Ecto neural progenitor cell (in vitro differentiated cells): ENCODE measurements at regions not wholly inside any gene's neighbourhood (a gene's known extent, or its start where the extent isn't known, plus 50 kb on each side); places are given as distances from the start of the nearest gene placed in this dataset.

Source experiments
- DNase-seq: peaks from one replicate; pipeline ENCODE4 v3.0.0-alpha.2; 2018; ENCODE audit warnings: low spot score

GRCh38 chr7:7051206-7051877, 131.0 kb upstream of the C1GALT1 start:
- no peak for DNase-seq

GRCh38 chr7:7054252-7054830, 128.0 kb upstream of the C1GALT1 start:
- no peak for DNase-seq

DNA sequence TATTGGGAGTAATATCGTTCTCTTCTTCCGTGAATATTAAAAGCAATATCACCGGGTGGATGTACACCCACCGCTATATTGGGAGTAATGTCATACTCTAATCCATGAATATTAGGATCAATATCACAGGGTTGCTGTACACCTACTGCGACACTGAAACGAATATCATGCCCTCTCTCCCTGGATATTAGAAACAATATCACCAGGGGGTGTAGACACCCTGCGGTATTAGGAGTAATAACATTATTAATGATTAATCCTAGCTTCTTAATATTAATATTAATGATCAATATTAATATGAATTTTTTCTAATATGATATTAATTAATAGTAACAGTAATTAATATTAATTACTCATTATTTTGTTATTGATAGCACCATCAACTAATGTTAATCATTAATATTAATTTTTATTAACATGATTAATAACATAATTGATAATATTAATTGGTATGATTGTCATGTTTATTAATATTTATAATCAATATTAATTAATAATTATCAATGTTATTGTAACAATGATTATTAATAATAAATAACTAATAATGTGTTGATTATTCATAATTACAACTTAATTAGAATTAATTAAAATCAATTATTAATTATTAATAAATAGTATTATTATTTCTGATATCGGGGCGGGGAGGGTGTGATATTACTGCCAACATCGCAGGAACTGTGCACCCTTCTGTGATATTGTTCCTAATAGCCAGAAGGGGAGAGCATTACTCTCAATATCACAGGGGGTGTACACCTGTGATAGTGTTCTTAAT, 121.3 kb upstream of the C1GALT1 start:
- no peak for DNase-seq

DNA sequence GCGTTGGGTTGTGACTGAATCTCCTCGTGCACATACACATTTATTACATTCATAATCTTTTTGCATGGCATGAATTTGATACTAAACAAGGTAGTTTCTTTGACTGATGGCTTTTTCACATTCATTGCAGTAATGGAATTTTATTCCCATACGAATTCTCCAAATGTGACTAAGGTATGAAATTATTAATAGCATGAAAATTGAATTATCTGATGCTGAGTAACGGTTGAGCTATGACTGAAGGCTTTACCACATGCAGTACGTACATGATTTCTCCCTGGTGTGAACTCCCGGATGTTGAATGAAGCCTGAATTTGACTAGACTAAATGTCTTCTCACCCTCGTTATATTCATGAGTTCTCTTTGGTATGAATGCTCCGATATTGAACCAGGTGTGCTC, 104.4 kb upstream of the C1GALT1 start:
- no peak for DNase-seq

DNA sequence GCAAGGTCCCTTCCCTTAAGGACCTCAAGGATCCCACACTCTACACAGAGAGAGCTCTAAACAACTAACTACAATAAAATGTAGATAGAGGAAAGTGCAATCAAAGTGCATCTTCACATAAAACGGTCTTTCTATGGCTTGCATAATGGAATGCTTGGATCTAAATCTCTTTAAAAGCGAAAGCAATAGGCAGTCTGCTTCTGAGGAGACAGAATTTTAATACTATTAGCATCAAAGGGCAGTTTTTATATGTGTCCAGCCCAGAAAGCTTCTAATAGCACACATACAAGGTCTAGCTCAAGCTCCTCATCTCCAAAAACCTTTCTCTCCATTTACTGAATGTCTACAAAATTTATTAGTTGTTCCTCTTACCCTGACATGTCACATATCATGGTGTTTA, 101.5 kb upstream of the C1GALT1 start:
- no peak for DNase-seq

- no peak for DNase-seq
Observed at GRCh38 chr7:7090460-7090859, 91.9 kb upstream of the C1GALT1 start.

DNA sequence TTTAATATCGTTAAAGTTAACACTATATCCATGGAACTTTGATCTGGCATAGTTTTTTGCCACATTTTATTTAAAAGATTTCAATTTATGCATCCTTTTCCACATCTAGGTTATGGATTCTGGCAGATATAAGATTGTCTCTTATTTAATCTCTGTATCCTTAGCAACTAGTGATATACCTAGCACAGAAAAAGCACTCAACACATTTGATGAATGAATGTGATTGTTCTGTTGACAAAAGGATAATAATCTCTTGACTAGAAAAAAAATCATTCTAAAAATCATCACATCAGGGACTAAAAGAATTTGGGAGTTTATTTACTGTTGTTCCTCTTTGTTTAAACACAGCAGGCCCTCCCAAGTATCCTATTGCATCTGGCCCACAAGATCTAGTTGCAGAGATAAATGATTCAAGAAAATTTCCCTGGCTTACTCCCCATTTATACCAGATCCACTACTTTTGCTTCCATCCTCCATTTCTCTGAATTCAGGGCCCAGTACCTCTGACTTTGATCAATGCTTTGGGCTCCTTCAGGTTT, 84.0 kb upstream of the C1GALT1 start:
- no peak for DNase-seq

DNA sequence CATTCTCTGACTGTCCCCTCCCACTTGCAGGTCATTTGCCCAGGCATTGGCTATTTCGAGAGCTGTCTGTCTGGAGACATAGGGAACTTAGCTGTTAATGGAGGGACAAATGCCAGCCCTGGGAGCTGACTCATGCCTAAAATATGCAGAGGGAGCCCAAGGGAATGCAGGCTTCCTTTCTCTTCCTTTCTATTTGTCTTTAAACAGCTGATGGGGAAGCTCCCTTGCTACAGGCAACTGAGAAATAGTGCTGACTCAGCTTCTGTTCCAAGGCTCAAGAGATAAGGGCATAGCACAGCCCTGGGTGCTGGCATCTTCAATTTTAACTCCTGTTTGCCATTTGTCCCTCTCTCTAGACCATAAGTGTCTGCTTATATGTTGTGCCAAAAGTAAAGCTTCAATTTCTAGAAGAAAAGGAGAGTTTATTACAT, 82.7 kb upstream of the C1GALT1 start:
- DNase-seq, result peak; percentile 80

DNA sequence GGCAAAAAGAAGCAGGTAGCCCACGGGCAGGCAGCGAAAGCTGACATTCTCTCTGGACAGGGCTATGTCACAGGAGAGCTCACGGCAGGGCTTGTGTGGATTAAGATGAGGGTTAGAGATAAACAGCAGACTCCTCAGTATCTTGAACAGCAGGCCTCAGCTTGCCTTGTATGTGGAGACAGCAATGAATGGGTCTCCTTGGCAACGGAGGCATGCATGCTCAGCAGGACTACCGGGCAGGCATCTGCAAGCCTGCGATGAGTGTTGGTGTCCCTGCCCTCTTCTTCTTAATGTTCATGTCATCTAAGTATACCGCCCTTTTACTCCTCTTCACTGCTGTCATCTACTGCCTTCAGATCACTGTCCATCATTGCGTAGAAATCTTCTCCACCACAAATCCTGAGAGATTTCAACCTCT, 81.9 kb upstream of the C1GALT1 start:
- peak; percentile 67 for DNase-seq

DNA sequence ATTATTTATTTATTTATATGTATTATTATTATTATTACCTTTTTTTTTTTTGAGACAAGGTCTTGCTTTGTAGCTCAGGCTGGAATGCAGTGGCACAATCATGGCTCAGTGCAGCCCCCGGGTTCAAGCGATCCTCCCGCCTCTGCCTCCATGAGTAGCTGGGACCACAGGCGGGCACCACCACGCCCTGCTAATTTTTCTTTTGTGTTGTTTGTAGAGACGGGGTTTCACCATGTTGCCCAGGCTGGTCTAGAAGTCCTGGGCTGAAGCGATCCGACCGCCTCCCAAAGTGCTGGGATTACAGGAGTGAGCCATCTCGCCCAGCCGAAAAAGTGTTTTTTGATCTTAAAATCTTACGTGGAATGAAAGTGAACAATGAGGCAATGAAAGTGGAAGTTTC, 79.4 kb upstream of the C1GALT1 start:
- DNase-seq, result no peak

DNA sequence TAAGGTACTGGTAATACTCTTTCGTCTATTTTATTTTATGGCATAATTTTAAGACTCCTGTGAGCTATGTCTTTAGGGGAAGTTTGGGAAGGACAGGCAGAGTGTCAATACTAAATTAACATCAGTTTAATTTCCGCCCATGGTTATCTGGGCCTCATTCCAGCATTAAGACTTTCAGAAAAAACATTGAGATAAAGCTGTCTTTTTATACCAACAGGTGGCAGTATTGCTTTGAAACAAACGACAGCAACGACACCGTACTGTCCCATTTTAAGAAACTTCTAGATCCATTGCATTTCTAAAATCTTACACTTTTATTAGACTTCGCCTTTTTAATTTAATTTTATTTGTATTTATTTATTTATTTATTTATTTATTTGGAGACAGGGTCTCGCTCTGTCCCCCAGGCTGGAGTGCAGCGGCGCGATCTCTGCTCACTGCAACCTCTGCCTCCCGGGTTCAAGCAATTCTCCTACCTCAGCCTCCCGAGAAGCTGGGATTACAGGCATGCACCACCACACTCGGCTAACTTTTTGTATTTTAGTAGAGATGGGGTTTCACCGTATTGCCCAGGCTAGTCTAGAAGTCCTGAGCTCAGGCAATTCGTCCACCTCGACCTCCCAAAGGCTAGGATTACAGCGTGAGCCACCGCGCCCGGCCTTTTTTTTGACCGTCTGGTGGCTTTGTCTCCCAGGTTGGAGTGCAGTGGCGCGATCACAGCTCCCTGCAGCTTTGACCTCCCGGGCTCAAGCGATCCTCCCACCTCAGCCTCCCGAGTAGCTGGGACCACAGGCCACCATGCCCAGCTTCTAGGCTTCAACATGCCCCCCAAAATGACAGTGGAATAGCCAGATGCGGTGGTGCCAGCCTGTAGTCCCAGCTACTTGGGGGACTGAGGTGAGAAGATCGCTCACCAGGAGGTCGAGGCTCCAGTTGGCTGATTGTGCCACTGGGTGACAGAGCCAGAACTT, 78.7 kb upstream of the C1GALT1 start:
- no peak for DNase-seq

DNA sequence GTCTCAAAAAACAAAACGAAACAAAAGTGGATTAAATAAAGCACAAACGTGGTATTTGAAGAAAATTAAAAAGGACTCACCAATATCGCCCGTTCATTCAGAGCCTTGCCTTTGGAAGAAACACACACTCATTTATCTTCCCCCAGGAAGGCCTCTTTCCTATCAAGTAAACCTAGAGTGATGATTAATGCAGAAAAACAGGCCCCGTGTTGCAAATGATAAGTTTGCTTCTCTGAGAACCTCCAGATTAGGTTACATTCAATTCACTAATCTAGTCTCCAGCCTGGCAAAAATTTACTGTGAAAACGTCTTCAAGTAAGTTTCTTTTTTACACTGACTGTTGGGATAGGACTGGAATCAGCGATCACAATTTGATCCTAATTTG, 78.0 kb upstream of the C1GALT1 start:
- DNase-seq, result no peak

DNA sequence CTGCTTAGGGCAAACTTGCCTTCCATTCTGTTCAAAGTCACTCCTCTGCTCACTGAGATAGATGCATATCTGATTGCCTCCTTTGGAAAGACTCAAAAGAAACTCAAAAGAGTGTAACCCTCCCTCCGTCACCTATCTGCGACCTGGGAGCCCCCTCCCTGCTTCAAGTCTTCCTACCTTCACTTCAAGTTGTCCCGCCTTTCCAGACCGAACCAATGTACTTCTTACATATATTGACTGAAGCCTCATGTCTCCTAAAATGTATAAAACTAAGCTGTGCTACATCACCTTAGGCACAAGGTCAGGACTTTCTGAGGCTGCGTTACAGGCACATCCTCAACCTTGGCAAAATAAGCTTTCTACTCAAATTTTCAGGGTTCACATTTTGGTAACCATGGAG, 77.4 kb upstream of the C1GALT1 start:
- no peak for DNase-seq

GRCh38 chr7:7105800-7106582, 76.4 kb upstream of the C1GALT1 start:
- DNase-seq, result no peak

DNA sequence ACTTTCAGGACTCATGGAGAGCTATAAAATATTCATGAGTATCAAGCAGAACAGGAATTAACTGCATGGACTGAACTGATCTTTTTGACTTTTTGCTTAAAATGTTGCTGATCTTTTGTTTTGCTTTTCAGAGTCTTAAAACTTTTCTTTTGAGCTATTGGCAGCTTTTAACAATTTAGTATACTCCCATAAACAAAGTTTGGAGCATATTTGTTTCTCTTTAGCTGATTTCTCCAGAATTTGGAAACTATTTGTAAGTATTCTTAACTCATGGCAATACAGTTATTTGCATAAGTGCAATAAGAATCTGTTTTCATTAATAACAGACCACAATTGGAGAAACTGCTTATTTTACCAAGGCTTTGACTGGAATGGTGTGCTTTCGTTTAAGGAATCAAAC, 73.4 kb upstream of the C1GALT1 start:
- no peak for DNase-seq

DNA sequence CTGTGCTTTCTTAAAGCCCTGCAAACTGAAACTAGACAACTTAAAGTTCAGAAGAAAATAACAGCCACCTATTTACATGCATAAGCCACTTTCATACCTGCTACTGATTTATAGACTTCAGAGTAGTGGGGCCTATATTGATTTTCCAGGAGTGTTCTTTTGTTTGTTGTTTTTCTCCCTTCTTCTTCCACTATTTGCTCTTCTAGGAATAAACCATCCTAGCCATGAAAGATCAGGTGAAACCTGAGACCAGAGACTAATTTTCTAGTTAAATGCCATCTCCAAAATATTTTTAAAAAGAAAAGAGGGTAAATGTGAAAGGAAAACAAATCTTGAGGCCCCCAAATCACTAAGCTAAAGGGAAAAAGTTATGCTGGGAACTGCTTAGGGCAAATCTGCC, 72.4 kb upstream of the C1GALT1 start:
- DNase-seq, result no peak

GRCh38 chr7:7110706-7111105, 71.6 kb upstream of the C1GALT1 start:
- DNase-seq, result no peak

DNA sequence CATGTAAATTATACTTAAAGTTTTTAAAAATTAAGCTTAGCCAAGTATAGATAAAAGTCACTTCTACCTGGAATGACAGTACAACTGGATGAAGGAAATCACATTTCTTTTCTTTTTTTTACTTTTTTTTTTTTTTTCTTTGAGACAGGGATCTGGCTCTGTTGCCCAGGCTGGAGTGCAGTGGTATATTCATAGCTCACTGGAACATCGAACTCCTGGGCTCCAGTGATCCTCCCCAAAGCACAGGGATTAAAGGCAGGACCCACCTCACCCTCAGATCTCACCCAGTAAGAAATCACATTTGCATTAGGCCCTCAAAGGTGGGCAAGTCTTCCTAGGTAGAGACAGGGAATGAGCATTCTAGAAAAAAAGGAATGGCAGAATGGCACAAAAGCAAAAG, 69.5 kb upstream of the C1GALT1 start:
- DNase-seq, result no peak

DNA sequence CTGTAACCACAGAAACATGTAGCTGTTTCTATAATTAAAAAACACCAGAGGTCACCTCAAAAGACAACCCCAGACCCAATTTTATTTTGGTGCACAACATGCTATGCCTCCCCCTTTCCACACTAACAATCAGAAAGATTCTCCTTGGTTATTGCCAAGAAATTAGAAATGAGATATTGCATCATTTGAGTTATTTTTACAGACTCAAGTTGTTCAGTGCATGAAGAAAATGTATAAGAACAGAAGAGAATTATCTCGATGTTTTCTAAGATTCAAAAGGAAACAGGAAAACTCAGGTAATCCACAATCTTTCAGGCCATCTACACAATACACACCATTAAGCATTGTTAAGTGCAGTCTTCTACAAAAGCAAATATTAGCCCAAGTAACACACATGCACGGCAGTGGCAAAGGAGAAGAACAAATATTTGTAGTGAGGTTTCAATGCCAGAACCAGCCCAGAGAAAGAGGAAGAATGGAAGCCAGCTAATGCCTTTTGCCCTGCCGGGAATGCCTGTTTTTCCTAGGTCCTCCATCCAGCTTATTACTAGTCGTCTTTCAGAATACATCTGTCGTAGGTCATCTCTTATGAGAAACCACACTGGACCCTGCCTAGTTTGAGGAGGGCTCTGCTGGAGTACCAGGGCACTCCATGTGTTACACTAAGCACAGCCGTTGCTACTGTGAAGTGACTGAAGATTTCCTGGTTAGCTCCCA, 67.6 kb upstream of the C1GALT1 start:
- DNase-seq, result no peak

DNA sequence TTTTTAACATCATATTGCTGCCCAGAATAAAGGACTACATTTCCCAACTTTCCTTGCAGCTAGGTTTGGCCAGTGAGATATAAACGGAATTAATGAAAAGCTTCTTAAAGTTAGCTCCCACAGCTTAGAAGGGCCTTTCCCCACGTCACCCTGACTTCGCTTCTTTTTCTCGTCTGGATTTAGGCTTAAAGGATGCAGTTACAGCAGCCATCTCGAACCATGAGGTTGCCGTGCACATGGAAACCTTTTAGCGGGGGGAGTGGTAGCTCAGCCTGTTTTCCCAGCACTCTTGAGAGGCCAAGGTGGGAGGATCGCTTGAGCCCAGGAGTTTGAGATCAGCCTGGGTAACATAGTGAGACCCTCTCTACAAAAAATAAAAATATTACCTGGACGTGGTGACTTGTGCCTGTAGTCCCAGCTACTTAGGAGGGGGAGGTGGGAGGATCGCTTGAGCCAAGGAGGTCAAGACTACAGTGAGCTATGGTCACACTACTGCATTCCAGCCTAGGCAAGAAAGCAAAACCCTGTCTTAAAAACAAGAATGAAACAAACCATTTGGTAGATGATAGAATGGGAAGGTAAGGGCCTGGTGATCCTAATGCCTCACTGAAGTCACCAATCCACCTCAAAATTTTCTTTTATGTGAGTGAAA, 64.3 kb upstream of the C1GALT1 start:
- DNase-seq, result no peak
